ENCODE measurements at regions not wholly inside any gene's neighbourhood (a gene's known extent, or its start where the extent isn't known, plus 50 kb on each side); places are given as distances from the start of the nearest gene placed in this dataset.

DNA sequence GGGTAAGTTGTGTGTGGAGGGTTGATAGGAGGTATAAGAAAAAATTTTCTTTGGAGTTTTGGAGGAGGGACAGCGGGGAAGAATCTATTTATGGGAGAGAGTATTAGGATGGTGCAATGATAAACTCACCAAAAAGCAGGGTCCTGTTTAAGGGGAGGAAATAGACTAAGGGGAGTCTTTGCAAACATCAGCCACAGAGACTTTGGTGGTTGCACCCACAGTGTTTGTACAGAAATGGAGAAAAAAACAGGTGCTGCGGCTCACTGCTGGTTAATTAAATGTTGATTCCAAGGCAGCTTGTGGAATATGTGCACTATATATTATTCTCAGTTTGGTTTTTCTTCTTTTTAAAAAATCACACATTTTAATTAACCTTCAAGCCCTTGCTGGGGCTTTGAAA is 182.1 kb downstream of the NECTIN3 start:
- TF ChIP-seq, protein P1, sequence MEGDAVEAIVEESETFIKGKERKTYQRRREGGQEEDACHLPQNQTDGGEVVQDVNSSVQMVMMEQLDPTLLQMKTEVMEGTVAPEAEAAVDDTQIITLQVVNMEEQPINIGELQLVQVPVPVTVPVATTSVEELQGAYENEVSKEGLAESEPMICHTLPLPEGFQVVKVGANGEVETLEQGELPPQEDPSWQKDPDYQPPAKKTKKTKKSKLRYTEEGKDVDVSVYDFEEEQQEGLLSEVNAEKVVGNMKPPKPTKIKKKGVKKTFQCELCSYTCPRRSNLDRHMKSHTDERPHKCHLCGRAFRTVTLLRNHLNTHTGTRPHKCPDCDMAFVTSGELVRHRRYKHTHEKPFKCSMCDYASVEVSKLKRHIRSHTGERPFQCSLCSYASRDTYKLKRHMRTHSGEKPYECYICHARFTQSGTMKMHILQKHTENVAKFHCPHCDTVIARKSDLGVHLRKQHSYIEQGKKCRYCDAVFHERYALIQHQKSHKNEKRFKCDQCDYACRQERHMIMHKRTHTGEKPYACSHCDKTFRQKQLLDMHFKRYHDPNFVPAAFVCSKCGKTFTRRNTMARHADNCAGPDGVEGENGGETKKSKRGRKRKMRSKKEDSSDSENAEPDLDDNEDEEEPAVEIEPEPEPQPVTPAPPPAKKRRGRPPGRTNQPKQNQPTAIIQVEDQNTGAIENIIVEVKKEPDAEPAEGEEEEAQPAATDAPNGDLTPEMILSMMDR (IDR thresholded peaks at IDR 0.05), result no peak
- Mint-ChIP-seq H3K27me3 (ENCODE audit: low read depth) (no peaks in the 10 kb centered on the region), H3K4me3 (ENCODE audit: unreplicated experiment) (no peak overlapping the region), H3K9me3 (ENCODE audit: low read depth) (no peaks in the 10 kb centered on the region), H3K4me1 (ENCODE audit: low read depth) (no peaks in the 10 kb centered on the region), H3K36me3 (ENCODE audit: low read depth) (no peaks in the 10 kb centered on the region), H3K27ac (ENCODE audit: unreplicated experiment) (no peak overlapping the region)
- no peak for DNase-seq (ENCODE audit: low spot score)

DNA sequence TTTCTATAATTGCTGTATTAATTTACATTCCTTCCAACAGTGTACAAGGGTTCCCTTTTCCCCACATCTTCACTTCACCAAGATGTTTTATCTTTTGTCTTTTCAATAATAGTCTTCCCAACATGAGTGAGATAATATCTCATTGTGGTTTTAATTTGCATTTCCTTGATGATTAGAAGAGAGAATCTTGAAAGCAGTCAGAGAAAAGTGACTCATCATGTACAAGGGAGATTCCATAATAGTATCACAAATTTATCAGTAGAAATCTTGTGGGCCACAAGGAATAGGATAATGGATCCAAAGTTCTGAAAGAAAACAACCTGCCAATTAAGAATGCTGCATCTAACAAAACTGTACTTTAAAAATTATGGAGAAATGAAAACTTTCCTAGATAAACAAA is 189.3 kb downstream of the NECTIN3 start:
- Mint-ChIP-seq H3K4me1 (ENCODE audit: low read depth) (no peaks in the 10 kb centered on the region), H3K27ac (ENCODE audit: unreplicated experiment) (no peak overlapping the region), H3K4me3 (ENCODE audit: unreplicated experiment) (no peak overlapping the region), H3K36me3 (ENCODE audit: low read depth) (peaks cover 4% of the 10 kb centered on the region), H3K9me3 (ENCODE audit: low read depth) (peaks cover 27% of the 10 kb centered on the region), H3K27me3 (ENCODE audit: low read depth) (no peaks in the 10 kb centered on the region)
- DNase-seq (ENCODE audit: low spot score), result no peak
- TF ChIP-seq, protein P1 (IDR thresholded peaks at IDR 0.05), result no peak

DNA sequence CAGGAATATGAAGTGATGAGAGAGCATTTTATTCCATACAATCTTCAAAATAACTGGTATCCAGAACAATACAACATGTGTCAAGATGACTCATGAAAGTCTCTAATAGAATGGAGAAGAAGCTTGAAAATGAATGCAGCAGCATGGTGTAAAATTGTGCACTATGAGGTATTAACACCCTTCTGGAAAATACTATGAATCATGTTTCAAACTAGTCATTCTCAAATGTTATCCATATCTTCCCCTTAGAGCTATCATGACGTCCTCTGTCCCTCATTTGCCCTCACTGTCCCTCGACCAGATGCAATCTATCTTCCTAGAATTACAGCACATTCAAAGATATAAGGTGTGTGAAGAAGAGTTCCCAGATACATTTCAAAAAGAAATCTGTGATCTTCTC is 198.2 kb downstream of the NECTIN3 start:
- Mint-ChIP-seq H3K36me3 (ENCODE audit: low read depth) (no peaks in the 10 kb centered on the region), H3K4me1 (ENCODE audit: low read depth) (no peaks in the 10 kb centered on the region), H3K9me3 (ENCODE audit: low read depth) (peaks cover 8% of the 10 kb centered on the region)

GRCh38 chr3:111277226-111277625 is 205.6 kb downstream of the NECTIN3 start:
- Mint-ChIP-seq H3K27me3 (ENCODE audit: low read depth) (no peaks in the 10 kb centered on the region), H3K36me3 (ENCODE audit: low read depth) (no peaks in the 10 kb centered on the region), H3K4me3 (ENCODE audit: unreplicated experiment) (no peak overlapping the region), H3K4me1 (ENCODE audit: low read depth) (peaks cover 9% of the 10 kb centered on the region), H3K27ac (ENCODE audit: unreplicated experiment) (peak overlapping the region; percentile 37), H3K9me3 (ENCODE audit: low read depth) (no peaks in the 10 kb centered on the region)
- TF ChIP-seq, protein P1 (IDR thresholded peaks at IDR 0.05), result peak; percentile 76
- no peak for DNase-seq (ENCODE audit: low spot score)

More for the DNA sequence above, 198.2 kb downstream of the NECTIN3 start:
- TF ChIP-seq, protein P1 (IDR thresholded peaks at IDR 0.05), result no peak
- H3K27me3 Mint-ChIP-seq (ENCODE audit: low read depth), result no peaks in the 10 kb centered on the region
- no peak overlapping the region for H3K27ac Mint-ChIP-seq (ENCODE audit: unreplicated experiment)
- no peak overlapping the region for H3K4me3 Mint-ChIP-seq (ENCODE audit: unreplicated experiment)
- DNase-seq (ENCODE audit: low spot score), result no peak

- no peaks in the 10 kb centered on the region for H3K9me3 Mint-ChIP-seq (ENCODE audit: low read depth)
- no peak overlapping the region for H3K27ac Mint-ChIP-seq (ENCODE audit: unreplicated experiment)
- no peak for DNase-seq (ENCODE audit: low spot score)
- TF ChIP-seq, protein P1 (IDR thresholded peaks at IDR 0.05), result no peak
- peaks cover 9% of the 10 kb centered on the region for H3K4me1 Mint-ChIP-seq (ENCODE audit: low read depth)
- H3K36me3 Mint-ChIP-seq (ENCODE audit: low read depth), result no peaks in the 10 kb centered on the region
- H3K27me3 Mint-ChIP-seq (ENCODE audit: low read depth), result no peaks in the 10 kb centered on the region
- H3K4me3 Mint-ChIP-seq (ENCODE audit: unreplicated experiment), result no peak overlapping the region
Observed at GRCh38 chr3:111278959-111279358, 207.3 kb downstream of the NECTIN3 start.

Measured in chondrocyte (in vitro differentiated cells).